KMS-11 (cell line): ENCODE measurements at regions not wholly inside any gene's neighbourhood (a gene's known extent, or its start where the extent isn't known, plus 50 kb on each side); places are given as distances from the start of the nearest gene placed in this dataset.

Experiments used
- H2AFZ ChIP-seq: fragments of 200-600 bp; sonication (generic); 2 replicates; pipeline ENCODE4 v1.6.1; 2016; ENCODE audit warnings: antibody characterized with exemption, mixed run types, low read depth
- H3K27ac ChIP-seq: fragments of 200-600 bp; sonication (generic); 2 replicates; pipeline ENCODE4 v1.6.1; 2016; ENCODE audit warnings: mild to moderate bottlenecking, mixed run types
- H3K27me3 ChIP-seq: fragments of 200-600 bp; sonication (generic); 2 replicates; pipeline ENCODE4 v1.6.1; 2017; ENCODE audit warnings: mild to moderate bottlenecking, low read depth, mixed run types, moderate library complexity; ENCODE audit not compliant: insufficient read depth
- H3K36me3 ChIP-seq: fragments of 200-600 bp; sonication (generic); 2 replicates; pipeline ENCODE4 v1.6.1; 2017; ENCODE audit warnings: mild to moderate bottlenecking, mixed run types; ENCODE audit not compliant: insufficient read depth
- H3K4me1 ChIP-seq: fragments of 200-600 bp; sonication (generic); 2 replicates; pipeline ENCODE4 v1.6.1; 2016; ENCODE audit warnings: mild to moderate bottlenecking, low read depth, mixed run types; ENCODE audit not compliant: poor library complexity, severe bottlenecking
- H3K4me2 ChIP-seq: fragments of 200-600 bp; sonication (generic); 2 replicates; pipeline ENCODE4 v1.7.0; 2016; ENCODE audit warnings: mild to moderate bottlenecking, mixed run types
- H3K4me3 ChIP-seq: fragments of 200-600 bp; sonication (generic); IDR thresholded peaks from 2 replicates; pipeline ENCODE4 v1.6.1; 2017; ENCODE audit warnings: low read depth, low read length, mixed read lengths; ENCODE audit not compliant: insufficient read depth
- H3K79me2 ChIP-seq: fragments of 200-600 bp; sonication (generic); 2 replicates; pipeline ENCODE4 v1.6.1; 2016; ENCODE audit warnings: low read depth, mixed run types; ENCODE audit not compliant: insufficient read depth
- H3K9ac ChIP-seq: fragments of 200-600 bp; sonication (generic); 2 replicates; pipeline ENCODE4 v1.6.1; 2016; ENCODE audit warnings: mild to moderate bottlenecking, mixed run types
- H4K20me1 ChIP-seq: fragments of 200-600 bp; sonication (generic); 2 replicates; pipeline ENCODE4 v1.6.1; 2016; ENCODE audit warnings: mild to moderate bottlenecking, mixed run types; ENCODE audit not compliant: insufficient read depth
- CTCF ChIP-seq: fragments of 200-600 bp; sonication (generic); conservative IDR thresholded peaks from 2 replicates; pipeline ENCODE4 v1.6.1; 2017; ENCODE audit warnings: low read depth, mild to moderate bottlenecking, antibody characterized with exemption, low read length, moderate library complexity, mixed read lengths

DNA sequence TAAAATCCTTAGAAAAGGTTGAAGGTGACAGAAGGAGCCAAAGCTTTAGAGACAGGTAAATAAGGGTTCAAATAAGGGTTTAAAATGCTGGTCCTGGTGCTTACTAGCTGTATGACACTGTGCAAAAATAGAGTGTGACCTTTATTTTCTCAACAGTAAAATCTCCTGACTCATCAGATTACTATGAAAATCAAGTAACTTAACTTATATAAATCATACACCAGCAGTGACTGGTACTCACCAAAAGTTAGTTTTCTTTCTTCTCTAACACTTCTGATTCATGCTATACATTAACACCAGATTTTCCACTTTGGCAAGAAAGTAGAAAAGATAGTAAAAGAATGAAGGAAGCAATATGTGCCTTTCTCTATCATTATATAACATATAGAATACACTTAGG lies 205.9 kb upstream of the GBE1 start:
- Histone ChIP-seq H3K4me1 (no peaks in the 10 kb centered on the region), H3K36me3 (no peaks in the 10 kb centered on the region), H3K79me2 (no peaks in the 10 kb centered on the region), H3K9ac (no peak overlapping the region), H3K27me3 (no peaks in the 10 kb centered on the region), H3K4me2 (no peak overlapping the region), H3K4me3 (no peak overlapping the region), H3K27ac (no peak overlapping the region), H4K20me1 (no peaks in the 10 kb centered on the region), H2AFZ (no peak overlapping the region)
- TF ChIP-seq CTCF, result no peak

DNA sequence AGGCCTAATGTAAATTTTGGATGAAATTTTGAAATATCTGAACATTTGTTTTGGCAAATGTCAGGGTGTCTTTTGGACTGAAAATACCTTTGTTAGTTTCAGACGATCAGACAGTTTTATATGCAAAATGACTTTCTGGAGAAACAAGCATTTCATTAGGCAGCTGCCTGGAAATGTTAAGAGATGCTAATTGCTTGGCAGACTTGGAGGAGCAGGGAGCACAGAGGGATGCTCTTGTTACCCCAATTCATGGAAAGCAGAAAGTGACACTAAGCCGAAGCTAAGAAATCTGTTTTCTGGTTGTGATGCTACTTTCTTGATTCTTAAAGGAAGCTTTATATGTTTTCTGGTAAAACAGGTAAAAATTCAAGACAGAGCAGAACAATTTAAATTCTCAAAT lies 204.3 kb upstream of the GBE1 start:
- no peaks in the 10 kb centered on the region for H3K79me2 ChIP-seq
- H2AFZ ChIP-seq, result no peak overlapping the region
- H3K27ac ChIP-seq, result no peak overlapping the region
- H3K9ac ChIP-seq, result no peak overlapping the region
- no peak for TF ChIP-seq CTCF
- no peaks in the 10 kb centered on the region for H3K4me1 ChIP-seq
- no peak overlapping the region for H3K4me2 ChIP-seq
- H3K4me3 ChIP-seq, result no peak overlapping the region
- no peaks in the 10 kb centered on the region for H3K36me3 ChIP-seq
- H3K27me3 ChIP-seq, result no peaks in the 10 kb centered on the region
- no peaks in the 10 kb centered on the region for H4K20me1 ChIP-seq

DNA sequence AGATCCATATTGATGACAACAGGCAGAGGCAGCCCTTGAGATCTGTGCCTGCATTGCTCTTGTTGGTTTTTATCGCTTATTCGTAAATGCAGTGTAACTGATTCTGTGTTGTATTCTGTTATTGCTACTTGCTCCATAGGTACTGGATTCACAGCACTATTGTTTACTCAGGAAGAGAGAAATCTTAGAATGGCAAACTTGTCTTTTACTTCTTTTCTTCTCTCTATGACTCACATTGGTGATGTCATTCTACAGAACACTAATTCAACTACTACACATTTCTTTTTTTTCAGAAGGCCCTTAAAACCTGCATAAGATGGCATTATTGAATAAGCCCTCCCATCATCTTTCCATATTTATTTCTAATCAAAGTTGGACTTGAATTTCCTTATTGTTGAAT lies 201.0 kb upstream of the GBE1 start:
- no peak overlapping the region for H3K9ac ChIP-seq
- no peak overlapping the region for H3K4me2 ChIP-seq
- no peaks in the 10 kb centered on the region for H3K27me3 ChIP-seq
- no peak overlapping the region for H3K27ac ChIP-seq
- TF ChIP-seq CTCF, result no peak
- no peaks in the 10 kb centered on the region for H3K36me3 ChIP-seq
- H3K4me1 ChIP-seq, result no peaks in the 10 kb centered on the region
- H3K4me3 ChIP-seq, result no peak overlapping the region
- H4K20me1 ChIP-seq, result no peaks in the 10 kb centered on the region
- no peaks in the 10 kb centered on the region for H3K79me2 ChIP-seq
- H2AFZ ChIP-seq, result no peak overlapping the region

- TF ChIP-seq CTCF, result no peak
- no peak overlapping the region for H3K27ac ChIP-seq
- no peaks in the 10 kb centered on the region for H3K4me1 ChIP-seq
- no peaks in the 10 kb centered on the region for H3K27me3 ChIP-seq
- H3K9ac ChIP-seq, result no peak overlapping the region
- H3K4me2 ChIP-seq, result no peak overlapping the region
- no peaks in the 10 kb centered on the region for H4K20me1 ChIP-seq
- H3K36me3 ChIP-seq, result no peaks in the 10 kb centered on the region
- no peak overlapping the region for H3K4me3 ChIP-seq
- H2AFZ ChIP-seq, result no peak overlapping the region
- H3K79me2 ChIP-seq, result no peaks in the 10 kb centered on the region
These were observed 197.7 kb upstream of the GBE1 start for GRCh38 chr3:81958972-81959640.
